HEK293T (cell line): ENCODE measurements at regions not wholly inside any gene's neighbourhood (a gene's known extent, or its start where the extent isn't known, plus 50 kb on each side); places are given as distances from the start of the nearest gene placed in this dataset.

Experiments
- CTCF ChIA-PET: fragments of 350-600 bp; formaldehyde crosslinking; extraction: SDS; loops from one replicate; lab custom pipeline; 2021; ENCODE audit warnings: antibody characterized with exemption, inconsistent platforms; lab: Yijun Ruan, JAX
- POLR2A ChIA-PET: fragments of 350-600 bp; formaldehyde crosslinking; extraction: SDS; loops from one replicate; lab custom pipeline; 2020; ENCODE audit warnings: antibody characterized with exemption, inconsistent platforms; lab: Yijun Ruan, JAX
- DNase-seq: peaks from one replicate; pipeline ENCODE4 v3.0.0; 2012; ENCODE audit warnings: mixed read lengths; ENCODE audit errors: extremely low spot score
- ARNT ChIP-seq: fragments of 450-650 bp; IDR thresholded peaks from 2 replicates; pipeline ENCODE4 v1.6.1; 2017; ENCODE audit warnings: mild to moderate bottlenecking
- BHLHE40 ChIP-seq: fragments of 450-650 bp; IDR thresholded peaks from 2 replicates; pipeline ENCODE4 v1.6.1; 2016; ENCODE audit warnings: mild to moderate bottlenecking, moderate library complexity, borderline replicate concordance
- CTBP1 ChIP-seq: fragments of 450-650 bp; IDR thresholded peaks from 2 replicates; pipeline ENCODE4 v1.6.1; 2016; ENCODE audit warnings: borderline replicate concordance
- ELF4 ChIP-seq: fragments of 450-650 bp; IDR thresholded peaks from 2 replicates; pipeline ENCODE4 v1.6.1; 2017; ENCODE audit warnings: antibody characterized with exemption
- FOXA1 ChIP-seq: fragments of 450-650 bp; IDR thresholded peaks from 2 replicates; pipeline ENCODE4 v1.6.1; 2016; ENCODE audit warnings: mild to moderate bottlenecking
- FOXK2 ChIP-seq: fragments of 450-650 bp; IDR thresholded peaks from 2 replicates; pipeline ENCODE4 v1.6.1; 2016; ENCODE audit warnings: mild to moderate bottlenecking
- FOXM1 ChIP-seq: fragments of 450-650 bp; IDR thresholded peaks from 2 replicates; pipeline ENCODE4 v1.6.1; 2017; ENCODE audit warnings: mild to moderate bottlenecking, borderline replicate concordance
- HDGF ChIP-seq: fragments of 450-650 bp; IDR thresholded peaks from 2 replicates; pipeline ENCODE4 v1.6.1; 2017; ENCODE audit warnings: antibody characterized with exemption, borderline replicate concordance
- L3MBTL2 ChIP-seq: fragments of 450-650 bp; conservative IDR thresholded peaks from 2 replicates; pipeline ENCODE4 v1.6.1; 2016; ENCODE audit warnings: mild to moderate bottlenecking
- LEF1 ChIP-seq: fragments of 450-650 bp; IDR thresholded peaks from 2 replicates; pipeline ENCODE4 v1.6.1; 2017; ENCODE audit warnings: mild to moderate bottlenecking, borderline replicate concordance
- NFRKB ChIP-seq: fragments of 450-650 bp; IDR thresholded peaks from 2 replicates; pipeline ENCODE4 v1.6.1; 2016; ENCODE audit warnings: mild to moderate bottlenecking, moderate library complexity
- SP1 ChIP-seq: fragments of 450-650 bp; IDR thresholded peaks from 2 replicates; pipeline ENCODE4 v1.6.1; 2017
- SUZ12 ChIP-seq: fragments of 450-650 bp; IDR thresholded peaks from 2 replicates; pipeline ENCODE4 v1.6.1; 2016; ENCODE audit warnings: mild to moderate bottlenecking
- TARDBP ChIP-seq: fragments of 450-650 bp; IDR thresholded peaks from 2 replicates; pipeline ENCODE4 v1.6.1; 2016
- ZNF384 ChIP-seq: fragments of 450-650 bp; IDR thresholded peaks from 2 replicates; pipeline ENCODE4 v1.6.1; 2016
- TF ChIP-seq, protein P1 (sequence below): fragments of 450-650 bp; IDR thresholded peaks from 2 replicates; pipeline ENCODE4 v1.6.1; 2016

DNA sequence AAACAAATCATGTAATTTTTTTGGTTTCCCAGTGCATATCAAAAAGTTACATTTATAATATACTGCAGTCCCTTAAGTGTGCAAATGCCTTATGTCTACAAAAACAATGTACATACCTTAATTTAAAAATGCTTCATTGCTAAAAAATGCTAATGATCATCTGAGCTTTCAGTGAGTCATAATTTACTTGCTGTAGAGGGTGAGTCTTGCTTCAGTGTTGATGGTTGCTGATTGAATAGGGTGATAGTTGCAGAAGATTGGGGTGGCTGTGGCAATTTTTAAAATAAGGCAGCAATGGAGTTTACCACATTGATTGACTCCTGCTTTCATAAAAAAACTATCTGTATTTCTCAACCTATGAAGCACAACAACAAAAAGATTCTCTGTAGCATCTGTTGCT, 613.9 kb downstream of the TBC1D4 start:
- ChIA-PET POLR2A (no interaction called here), CTCF (no interaction called here)
- TF ChIP-seq TARDBP = no peak
- no peak for TF ChIP-seq SP1
- no peak for TF ChIP-seq ELF4
- TF ChIP-seq, protein P1, sequence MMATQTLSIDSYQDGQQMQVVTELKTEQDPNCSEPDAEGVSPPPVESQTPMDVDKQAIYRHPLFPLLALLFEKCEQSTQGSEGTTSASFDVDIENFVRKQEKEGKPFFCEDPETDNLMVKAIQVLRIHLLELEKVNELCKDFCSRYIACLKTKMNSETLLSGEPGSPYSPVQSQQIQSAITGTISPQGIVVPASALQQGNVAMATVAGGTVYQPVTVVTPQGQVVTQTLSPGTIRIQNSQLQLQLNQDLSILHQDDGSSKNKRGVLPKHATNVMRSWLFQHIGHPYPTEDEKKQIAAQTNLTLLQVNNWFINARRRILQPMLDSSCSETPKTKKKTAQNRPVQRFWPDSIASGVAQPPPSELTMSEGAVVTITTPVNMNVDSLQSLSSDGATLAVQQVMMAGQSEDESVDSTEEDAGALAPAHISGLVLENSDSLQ = no peak
- no peak for TF ChIP-seq CTBP1
- TF ChIP-seq NFRKB = no peak
- TF ChIP-seq L3MBTL2 = no peak
- no peak for TF ChIP-seq HDGF
- no peak for TF ChIP-seq FOXM1
- no peak for TF ChIP-seq LEF1
- TF ChIP-seq FOXA1 = no peak
- no peak for TF ChIP-seq SUZ12
- no peak for TF ChIP-seq FOXK2
- no peak for TF ChIP-seq ZNF384
- no peak for TF ChIP-seq BHLHE40
- no peak for TF ChIP-seq ARNT
- DNase-seq = no peak

DNA sequence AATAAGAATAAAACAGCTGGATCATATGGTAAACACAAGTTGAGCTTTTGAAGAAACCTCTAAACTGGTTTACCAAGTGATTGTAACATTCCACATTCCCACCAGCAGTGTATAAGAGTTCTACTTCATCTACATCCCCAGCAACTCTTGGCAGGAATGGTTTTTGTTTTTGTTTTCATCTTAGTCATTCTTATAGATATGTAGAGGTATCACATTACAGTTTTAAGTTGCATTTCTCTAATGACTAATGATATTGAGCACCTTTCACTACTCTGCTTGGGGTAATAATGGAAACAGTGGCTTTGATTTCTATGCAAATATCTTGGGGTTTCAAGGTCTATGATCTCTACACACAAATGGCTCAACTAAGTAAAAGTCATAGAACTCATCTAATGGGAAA, 614.5 kb downstream of the TBC1D4 start:
- ChIA-PET CTCF (no interaction called here), POLR2A (no interaction called here)
- DNase-seq = no peak
- no peak for TF ChIP-seq SUZ12
- TF ChIP-seq BHLHE40 = no peak
- TF ChIP-seq FOXM1 = no peak

DNA sequence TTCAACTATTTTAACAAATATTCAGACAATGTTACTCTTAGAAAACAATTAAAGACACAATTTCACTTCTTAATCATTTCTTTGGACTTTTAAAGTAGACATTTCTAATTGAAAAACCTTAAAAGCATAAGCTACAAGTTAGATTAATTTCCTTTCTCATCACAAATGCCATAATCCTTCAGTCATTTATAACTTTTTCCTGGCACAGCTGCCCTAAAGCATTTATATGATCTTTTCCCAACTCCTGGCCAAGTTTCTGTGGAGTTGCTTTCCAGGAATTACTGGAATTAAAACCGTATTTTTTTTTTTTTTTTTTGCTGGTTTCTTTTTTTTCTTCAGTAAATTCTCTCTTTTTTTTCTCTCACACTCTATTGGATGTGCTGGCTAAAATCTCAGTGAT, 615.9 kb downstream of the TBC1D4 start:
- no peak for TF ChIP-seq ARNT
- TF ChIP-seq SP1 = no peak
- TF ChIP-seq, protein P1 = no peak
- TF ChIP-seq NFRKB = no peak
- TF ChIP-seq L3MBTL2 = no peak
- no peak for TF ChIP-seq HDGF
- TF ChIP-seq FOXK2 = no peak
- TF ChIP-seq CTBP1 = no peak
- TF ChIP-seq FOXA1 = no peak
- TF ChIP-seq FOXM1 = no peak
- TF ChIP-seq ELF4 = no peak
- no peak for TF ChIP-seq SUZ12
- TF ChIP-seq LEF1 = no peak
- ChIA-PET CTCF (no interaction called here), POLR2A (no interaction called here)
- no peak for DNase-seq

DNA sequence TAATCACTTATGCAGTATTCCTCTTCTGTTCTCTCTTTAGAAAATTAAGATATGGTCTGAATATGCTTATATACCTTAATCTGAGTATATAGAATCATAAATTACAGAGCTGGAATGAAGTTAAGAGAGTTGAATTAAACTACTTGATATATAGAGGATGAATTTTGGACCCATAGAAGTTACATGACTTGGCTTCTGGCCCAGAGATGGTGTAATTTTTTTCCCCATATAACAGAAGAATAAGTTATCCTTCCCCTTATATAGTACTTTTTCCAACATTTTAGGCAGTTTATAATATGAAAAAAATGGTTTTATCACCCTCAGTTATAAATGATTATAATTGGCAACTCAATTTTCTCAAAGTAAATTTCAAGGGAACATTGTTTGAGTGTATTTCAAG, 616.3 kb downstream of the TBC1D4 start:
- ChIA-PET POLR2A (no interaction called here), CTCF (no interaction called here)
- no peak for DNase-seq
- TF ChIP-seq TARDBP = no peak
- no peak for TF ChIP-seq ARNT
- no peak for TF ChIP-seq CTBP1
- TF ChIP-seq, protein P1 = no peak
- no peak for TF ChIP-seq NFRKB
- no peak for TF ChIP-seq ELF4
- no peak for TF ChIP-seq L3MBTL2
- no peak for TF ChIP-seq BHLHE40

DNA sequence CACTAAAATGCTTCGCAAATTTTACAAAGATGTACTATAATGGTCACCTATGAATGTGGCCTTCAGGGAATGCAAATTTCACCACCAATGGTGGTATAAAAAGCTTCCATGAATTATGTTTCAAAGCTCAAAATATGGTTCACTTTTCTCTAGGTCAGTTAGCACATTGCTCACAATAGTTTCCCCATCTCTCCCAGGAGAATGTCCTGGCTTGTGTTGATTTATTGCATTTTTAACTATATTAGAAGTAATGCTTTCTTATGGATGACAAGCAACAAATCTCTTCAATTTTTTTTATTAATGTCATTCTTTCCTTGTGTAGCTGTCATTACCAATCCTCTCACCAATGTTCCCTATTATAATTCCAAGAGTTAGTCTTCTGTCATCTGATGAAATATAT, 621.2 kb downstream of the TBC1D4 start:
- CTCF ChIA-PET = no interaction called here
- no peak for TF ChIP-seq FOXK2
- no peak for TF ChIP-seq BHLHE40
- TF ChIP-seq CTBP1 = no peak
- no peak for TF ChIP-seq SUZ12
- TF ChIP-seq L3MBTL2 = no peak
- no peak for TF ChIP-seq ZNF384
- no peak for TF ChIP-seq FOXA1
- no peak for TF ChIP-seq FOXM1
- no peak for TF ChIP-seq SP1
- TF ChIP-seq LEF1 = no peak
- TF ChIP-seq, protein P1 = no peak
- no peak for TF ChIP-seq NFRKB
- no peak for TF ChIP-seq TARDBP
- no peak for TF ChIP-seq ARNT
- no peak for TF ChIP-seq HDGF
- no peak for DNase-seq
- POLR2A ChIA-PET = no interaction called here

DNA sequence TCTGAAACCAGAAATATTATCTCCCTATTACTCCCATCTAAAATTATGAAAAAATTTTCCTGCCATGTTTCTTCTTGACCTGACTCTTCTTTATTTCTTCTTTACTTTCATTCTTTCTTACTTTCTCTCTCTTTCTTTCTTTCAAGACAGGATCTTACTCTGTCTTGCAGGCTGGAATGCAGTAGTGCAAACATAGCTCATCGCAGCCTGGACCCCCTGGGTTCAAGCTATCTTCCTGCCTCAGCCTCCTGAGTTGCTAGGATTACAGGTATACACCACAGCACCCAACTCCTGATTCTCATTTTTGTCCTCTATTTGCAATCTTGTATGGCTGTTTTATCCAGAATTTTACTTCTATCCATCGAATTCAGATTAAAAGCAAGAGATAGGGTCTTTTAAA, 631.1 kb downstream of the TBC1D4 start:
- CTCF ChIA-PET = no interaction called here
- POLR2A ChIA-PET = no interaction called here
- no peak for DNase-seq
- TF ChIP-seq ZNF384 (no peak), NFRKB (no peak), ARNT (no peak), BHLHE40 (no peak), FOXM1 (no peak), SUZ12 (no peak), SP1 (no peak), LEF1 (no peak), FOXA1 (no peak), ELF4 (no peak)
